ENCODE measurements at regions not wholly inside any gene's neighbourhood (a gene's known extent, or its start where the extent isn't known, plus 50 kb on each side); places are given as distances from the start of the nearest gene placed in this dataset.
A peak's percentile ranks its signal among the peaks of the same experiment; 100 is the strongest.

DNA sequence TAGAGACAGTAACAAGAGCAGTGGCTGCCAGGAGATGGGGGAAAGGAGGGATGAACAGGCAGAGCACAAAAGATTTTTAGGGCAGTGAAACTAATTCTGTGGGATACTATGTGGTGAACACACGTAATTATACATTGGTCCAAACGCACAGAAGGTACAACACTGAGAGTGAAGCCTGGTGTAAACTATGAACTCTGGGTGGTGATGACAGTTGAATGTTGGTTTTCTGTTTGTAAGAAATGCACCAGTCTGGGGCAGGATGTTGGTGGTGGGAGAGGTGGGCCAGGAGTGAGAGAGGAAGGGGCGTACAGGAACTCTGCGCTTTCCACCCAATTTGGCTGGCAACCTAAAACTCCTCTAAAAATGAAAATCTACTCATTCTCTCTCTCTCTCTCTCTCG lies 50.2 kb upstream of the TIAM1 start:
- H3K79me2 ChIP-seq (ENCODE audit: control insufficient read depth, insufficient read depth, low read length), result no peaks in the 10 kb centered on the region
- DNase-seq (ENCODE audit: low read depth, low spot score), result no peak
- H3K9ac ChIP-seq (ENCODE audit: control insufficient read depth, insufficient read depth, low read length), result no peak overlapping the region
- ChIA-PET SMC1A (ENCODE audit: uncharacterized antibody, unreplicated experiment) (interaction anchor here (0.9 kb wide), 1 partner anchor 50 kb away, joined by 3 read pairs; no protein-coding TSS in a partner anchor), CTCF (no interaction called here), RAD21 (ENCODE audit: unreplicated experiment) (no interaction called here), POLR2A (no interaction called here)
- no peaks in the 10 kb centered on the region for H3K27me3 ChIP-seq (replicated peaks in 1 of 2; ENCODE audit: control insufficient read depth in 2 of 2, insufficient read depth in 2 of 2, low read length in 1 of 2)
- no TSS peak for BruUV-seq (replicated peaks)
- no peak overlapping the region for H3K4me3 ChIP-seq
- H4K20me1 ChIP-seq (ENCODE audit: control insufficient read depth, insufficient read depth), result no peaks in the 10 kb centered on the region
- 13% methylated on average over 4 of the region's 5 CpGs for WGBS (ENCODE audit: insufficient coverage, insufficient replicate concordance, low lambda C conversion rate, missing lambda C conversion rate)
- intact Hi-C loops (cut with micrococcal nuclease; ENCODE audit: unreplicated experiment), result no loop called here
- in situ Hi-C loops (cut with MboI), result no loop called here
- H3K9me3 ChIP-seq (replicated peaks; ENCODE audit: control insufficient read depth, insufficient read depth, low read length), result no peaks in the 10 kb centered on the region
- no peaks in the 10 kb centered on the region for H3K4me1 ChIP-seq (ENCODE audit: control insufficient read depth, insufficient read depth, low read length)
- H3K4me2 ChIP-seq (ENCODE audit: control insufficient read depth, insufficient read depth), result no peak overlapping the region
- H2AFZ ChIP-seq (ENCODE audit: control insufficient read depth, low read depth, low read length), result no peak overlapping the region
- H3K36me3 ChIP-seq (ENCODE audit: control insufficient read depth in 2 of 2, insufficient read depth in 2 of 2, low read length in 1 of 2), result no peaks in the 10 kb centered on the region
- ATAC-seq, result peak; percentile 65
- no peak overlapping the region for H3K27ac ChIP-seq (ENCODE audit: control insufficient read depth, insufficient read depth)
- FAIRE-seq, result no peak
- TF ChIP-seq KDM1A (IDR thresholded peaks at IDR 0.05; ENCODE audit: borderline replicate concordance), result no peak
- no peak for TF ChIP-seq POLR2AphosphoS5 (IDR thresholded peaks at IDR 0.05; ENCODE audit: low read length)
- TF ChIP-seq SUZ12 (IDR thresholded peaks at IDR 0.05; ENCODE audit: unreplicated experiment), result no peak
- TF ChIP-seq, protein P1, sequence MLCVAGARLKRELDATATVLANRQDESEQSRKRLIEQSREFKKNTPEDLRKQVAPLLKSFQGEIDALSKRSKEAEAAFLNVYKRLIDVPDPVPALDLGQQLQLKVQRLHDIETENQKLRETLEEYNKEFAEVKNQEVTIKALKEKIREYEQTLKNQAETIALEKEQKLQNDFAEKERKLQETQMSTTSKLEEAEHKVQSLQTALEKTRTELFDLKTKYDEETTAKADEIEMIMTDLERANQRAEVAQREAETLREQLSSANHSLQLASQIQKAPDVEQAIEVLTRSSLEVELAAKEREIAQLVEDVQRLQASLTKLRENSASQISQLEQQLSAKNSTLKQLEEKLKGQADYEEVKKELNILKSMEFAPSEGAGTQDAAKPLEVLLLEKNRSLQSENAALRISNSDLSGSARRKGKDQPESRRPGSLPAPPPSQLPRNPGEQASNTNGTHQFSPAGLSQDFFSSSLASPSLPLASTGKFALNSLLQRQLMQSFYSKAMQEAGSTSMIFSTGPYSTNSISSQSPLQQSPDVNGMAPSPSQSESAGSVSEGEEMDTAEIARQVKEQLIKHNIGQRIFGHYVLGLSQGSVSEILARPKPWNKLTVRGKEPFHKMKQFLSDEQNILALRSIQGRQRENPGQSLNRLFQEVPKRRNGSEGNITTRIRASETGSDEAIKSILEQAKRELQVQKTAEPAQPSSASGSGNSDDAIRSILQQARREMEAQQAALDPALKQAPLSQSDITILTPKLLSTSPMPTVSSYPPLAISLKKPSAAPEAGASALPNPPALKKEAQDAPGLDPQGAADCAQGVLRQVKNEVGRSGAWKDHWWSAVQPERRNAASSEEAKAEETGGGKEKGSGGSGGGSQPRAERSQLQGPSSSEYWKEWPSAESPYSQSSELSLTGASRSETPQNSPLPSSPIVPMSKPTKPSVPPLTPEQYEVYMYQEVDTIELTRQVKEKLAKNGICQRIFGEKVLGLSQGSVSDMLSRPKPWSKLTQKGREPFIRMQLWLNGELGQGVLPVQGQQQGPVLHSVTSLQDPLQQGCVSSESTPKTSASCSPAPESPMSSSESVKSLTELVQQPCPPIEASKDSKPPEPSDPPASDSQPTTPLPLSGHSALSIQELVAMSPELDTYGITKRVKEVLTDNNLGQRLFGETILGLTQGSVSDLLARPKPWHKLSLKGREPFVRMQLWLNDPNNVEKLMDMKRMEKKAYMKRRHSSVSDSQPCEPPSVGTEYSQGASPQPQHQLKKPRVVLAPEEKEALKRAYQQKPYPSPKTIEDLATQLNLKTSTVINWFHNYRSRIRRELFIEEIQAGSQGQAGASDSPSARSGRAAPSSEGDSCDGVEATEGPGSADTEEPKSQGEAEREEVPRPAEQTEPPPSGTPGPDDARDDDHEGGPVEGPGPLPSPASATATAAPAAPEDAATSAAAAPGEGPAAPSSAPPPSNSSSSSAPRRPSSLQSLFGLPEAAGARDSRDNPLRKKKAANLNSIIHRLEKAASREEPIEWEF (IDR thresholded peaks at IDR 0.05; ENCODE audit: insufficient replicate concordance, low read depth, low read length), result no peak
- no peak for TF ChIP-seq CEBPB (IDR thresholded peaks at IDR 0.05; ENCODE audit: borderline replicate concordance in 1 of 2, low read depth in 2 of 2, low read length in 2 of 2)
- TF ChIP-seq, protein P2, sequence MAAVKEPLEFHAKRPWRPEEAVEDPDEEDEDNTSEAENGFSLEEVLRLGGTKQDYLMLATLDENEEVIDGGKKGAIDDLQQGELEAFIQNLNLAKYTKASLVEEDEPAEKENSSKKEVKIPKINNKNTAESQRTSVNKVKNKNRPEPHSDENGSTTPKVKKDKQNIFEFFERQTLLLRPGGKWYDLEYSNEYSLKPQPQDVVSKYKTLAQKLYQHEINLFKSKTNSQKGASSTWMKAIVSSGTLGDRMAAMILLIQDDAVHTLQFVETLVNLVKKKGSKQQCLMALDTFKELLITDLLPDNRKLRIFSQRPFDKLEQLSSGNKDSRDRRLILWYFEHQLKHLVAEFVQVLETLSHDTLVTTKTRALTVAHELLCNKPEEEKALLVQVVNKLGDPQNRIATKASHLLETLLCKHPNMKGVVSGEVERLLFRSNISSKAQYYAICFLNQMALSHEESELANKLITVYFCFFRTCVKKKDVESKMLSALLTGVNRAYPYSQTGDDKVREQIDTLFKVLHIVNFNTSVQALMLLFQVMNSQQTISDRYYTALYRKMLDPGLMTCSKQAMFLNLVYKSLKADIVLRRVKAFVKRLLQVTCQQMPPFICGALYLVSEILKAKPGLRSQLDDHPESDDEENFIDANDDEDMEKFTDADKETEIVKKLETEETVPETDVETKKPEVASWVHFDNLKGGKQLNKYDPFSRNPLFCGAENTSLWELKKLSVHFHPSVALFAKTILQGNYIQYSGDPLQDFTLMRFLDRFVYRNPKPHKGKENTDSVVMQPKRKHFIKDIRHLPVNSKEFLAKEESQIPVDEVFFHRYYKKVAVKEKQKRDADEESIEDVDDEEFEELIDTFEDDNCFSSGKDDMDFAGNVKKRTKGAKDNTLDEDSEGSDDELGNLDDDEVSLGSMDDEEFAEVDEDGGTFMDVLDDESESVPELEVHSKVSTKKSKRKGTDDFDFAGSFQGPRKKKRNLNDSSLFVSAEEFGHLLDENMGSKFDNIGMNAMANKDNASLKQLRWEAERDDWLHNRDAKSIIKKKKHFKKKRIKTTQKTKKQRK (IDR thresholded peaks at IDR 0.05; ENCODE audit: low read depth, low read length), result no peak
- TF ChIP-seq, protein P3, sequence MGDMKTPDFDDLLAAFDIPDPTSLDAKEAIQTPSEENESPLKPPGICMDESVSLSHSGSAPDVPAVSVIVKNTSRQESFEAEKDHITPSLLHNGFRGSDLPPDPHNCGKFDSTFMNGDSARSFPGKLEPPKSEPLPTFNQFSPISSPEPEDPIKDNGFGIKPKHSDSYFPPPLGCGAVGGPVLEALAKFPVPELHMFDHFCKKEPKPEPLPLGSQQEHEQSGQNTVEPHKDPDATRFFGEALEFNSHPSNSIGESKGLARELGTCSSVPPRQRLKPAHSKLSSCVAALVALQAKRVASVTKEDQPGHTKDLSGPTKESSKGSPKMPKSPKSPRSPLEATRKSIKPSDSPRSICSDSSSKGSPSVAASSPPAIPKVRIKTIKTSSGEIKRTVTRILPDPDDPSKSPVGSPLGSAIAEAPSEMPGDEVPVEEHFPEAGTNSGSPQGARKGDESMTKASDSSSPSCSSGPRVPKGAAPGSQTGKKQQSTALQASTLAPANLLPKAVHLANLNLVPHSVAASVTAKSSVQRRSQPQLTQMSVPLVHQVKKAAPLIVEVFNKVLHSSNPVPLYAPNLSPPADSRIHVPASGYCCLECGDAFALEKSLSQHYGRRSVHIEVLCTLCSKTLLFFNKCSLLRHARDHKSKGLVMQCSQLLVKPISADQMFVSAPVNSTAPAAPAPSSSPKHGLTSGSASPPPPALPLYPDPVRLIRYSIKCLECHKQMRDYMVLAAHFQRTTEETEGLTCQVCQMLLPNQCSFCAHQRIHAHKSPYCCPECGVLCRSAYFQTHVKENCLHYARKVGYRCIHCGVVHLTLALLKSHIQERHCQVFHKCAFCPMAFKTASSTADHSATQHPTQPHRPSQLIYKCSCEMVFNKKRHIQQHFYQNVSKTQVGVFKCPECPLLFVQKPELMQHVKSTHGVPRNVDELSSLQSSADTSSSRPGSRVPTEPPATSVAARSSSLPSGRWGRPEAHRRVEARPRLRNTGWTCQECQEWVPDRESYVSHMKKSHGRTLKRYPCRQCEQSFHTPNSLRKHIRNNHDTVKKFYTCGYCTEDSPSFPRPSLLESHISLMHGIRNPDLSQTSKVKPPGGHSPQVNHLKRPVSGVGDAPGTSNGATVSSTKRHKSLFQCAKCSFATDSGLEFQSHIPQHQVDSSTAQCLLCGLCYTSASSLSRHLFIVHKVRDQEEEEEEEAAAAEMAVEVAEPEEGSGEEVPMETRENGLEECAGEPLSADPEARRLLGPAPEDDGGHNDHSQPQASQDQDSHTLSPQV (IDR thresholded peaks at IDR 0.05), result no peak
- no peak for TF ChIP-seq SPI1 (IDR thresholded peaks at IDR 0.05; ENCODE audit: borderline replicate concordance, insufficient read depth, low read depth, low read length)
